ENCODE measurements at regions not wholly inside any gene's neighbourhood (a gene's known extent, or its start where the extent isn't known, plus 50 kb on each side); places are given as distances from the start of the nearest gene placed in this dataset.

DNA sequence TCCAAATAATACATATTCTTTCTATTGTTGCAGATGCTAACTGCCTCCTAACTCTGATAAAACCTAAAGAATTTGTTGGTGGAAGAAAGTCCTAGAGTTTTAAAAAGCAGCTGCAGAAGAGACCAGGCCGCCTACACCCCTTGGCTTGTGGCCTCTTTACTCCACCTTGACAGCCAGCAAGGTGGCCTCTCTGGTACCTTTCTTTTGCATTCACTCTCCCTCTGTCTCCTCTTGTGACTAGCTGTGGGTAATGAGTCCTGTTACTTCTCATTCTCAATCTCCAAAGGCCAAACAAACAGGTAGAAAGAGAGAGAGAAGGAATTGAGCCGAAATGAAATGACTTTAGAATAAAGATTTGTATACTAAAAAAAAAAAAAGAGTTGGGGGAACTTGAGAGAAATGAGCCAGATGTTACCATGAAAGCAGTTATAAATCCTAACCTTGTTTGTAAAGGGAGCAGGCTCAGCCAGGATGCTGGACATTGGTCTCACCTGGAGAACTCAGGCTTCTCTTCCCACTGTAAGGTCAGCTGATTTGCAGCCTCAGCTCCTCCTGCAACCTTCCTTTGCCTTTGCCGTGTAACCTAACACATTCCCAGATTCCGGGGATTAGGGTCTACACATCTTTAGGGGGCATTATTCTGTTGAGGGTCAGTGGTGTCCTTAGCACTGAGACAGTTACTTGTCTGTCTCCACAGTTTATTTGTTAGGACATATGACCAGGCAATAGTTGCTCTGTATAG lies 164.1 kb upstream of the IRF2BP2 start:
- no peak overlapping the region for H3K27ac ChIP-seq (ENCODE audit: extremely low read length, insufficient read depth, low read length)
- POLR2A ChIA-PET: interaction anchor here (0.7 to 9.3 kb wide), 3 partner anchors 50 to 164 kb away, joined by 3 to 84 read pairs (median 3); partner anchors contain the start of gene IRF2BP2
- CTCF ChIA-PET (ENCODE audit: low intra/inter-chr PET ratio, low total read pairs): no interaction called here

More for the DNA sequence above, 164.1 kb upstream of the IRF2BP2 start:
- no peak overlapping the region for H3K9ac ChIP-seq (ENCODE audit: insufficient read depth, low read depth, low read length)
- in situ Hi-C loops (cut with HindIII; ENCODE audit: extremely low pct_ligation_motif_present, low pct_unique_long_range_greater_than_20kb): loop anchor here (5.0 kb wide), 1 partner anchor 68 kb away; no protein-coding TSS in a partner anchor
- TF ChIP-seq, protein P1, sequence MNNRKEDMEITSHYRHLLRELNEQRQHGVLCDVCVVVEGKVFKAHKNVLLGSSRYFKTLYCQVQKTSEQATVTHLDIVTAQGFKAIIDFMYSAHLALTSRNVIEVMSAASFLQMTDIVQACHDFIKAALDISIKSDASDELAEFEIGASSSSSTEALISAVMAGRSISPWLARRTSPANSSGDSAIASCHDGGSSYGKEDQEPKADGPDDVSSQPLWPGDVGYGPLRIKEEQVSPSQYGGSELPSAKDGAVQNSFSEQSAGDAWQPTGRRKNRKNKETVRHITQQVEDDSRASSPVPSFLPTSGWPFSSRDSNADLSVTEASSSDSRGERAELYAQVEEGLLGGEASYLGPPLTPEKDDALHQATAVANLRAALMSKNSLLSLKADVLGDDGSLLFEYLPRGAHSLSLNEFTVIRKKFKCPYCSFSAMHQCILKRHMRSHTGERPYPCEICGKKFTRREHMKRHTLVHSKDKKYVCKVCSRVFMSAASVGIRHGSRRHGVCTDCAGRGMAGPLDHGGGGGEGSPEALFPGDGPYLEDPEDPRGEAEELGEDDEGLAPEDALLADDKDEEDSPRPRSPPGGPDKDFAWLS (CRISPR knock-in tag; IDR thresholded peaks at IDR 0.05; ENCODE audit: borderline replicate concordance): no peak
- peak; percentile 67; the same call in 1 of the 2 replicates for TF ChIP-seq ZNF7 (CRISPR knock-in tag; IDR thresholded peaks at IDR 0.05)
- TF ChIP-seq, protein P2, sequence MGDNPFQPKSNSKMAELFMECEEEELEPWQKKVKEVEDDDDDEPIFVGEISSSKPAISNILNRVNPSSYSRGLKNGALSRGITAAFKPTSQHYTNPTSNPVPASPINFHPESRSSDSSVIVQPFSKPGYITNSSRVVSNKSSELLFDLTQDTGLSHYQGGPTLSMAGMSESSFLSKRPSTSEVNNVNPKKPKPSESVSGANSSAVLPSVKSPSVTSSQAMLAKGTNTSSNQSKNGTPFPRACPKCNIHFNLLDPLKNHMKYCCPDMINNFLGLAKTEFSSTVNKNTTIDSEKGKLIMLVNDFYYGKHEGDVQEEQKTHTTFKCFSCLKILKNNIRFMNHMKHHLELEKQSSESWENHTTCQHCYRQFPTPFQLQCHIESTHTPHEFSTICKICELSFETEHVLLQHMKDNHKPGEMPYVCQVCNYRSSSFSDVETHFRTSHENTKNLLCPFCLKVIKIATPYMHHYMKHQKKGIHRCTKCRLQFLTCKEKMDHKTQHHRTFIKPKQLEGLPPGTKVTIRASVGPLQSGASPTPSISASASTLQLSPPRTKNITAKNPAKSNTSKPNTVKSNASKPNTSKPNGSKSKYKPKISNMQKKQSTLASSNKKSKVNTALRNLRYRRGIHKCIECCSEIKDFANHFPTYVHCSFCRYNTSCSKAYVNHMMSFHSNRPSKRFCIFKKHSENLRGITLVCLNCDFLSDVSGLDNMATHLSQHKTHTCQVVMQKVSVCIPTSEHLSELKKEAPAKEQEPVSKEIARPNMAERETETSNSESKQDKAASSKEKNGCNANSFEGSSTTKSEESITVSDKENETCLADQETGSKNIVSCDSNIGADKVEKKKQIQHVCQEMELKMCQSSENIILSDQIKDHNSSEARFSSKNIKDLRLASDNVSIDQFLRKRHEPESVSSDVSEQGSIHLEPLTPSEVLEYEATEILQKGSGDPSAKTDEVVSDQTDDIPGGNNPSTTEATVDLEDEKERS (CRISPR knock-in tag; IDR thresholded peaks at IDR 0.05): 0 out of 2 replicates have a peak, but pooled peaks have one; percentile 48
- no TSS peak for BruUV-seq (replicated peaks)
- no peak overlapping the region for H3K4me3 ChIP-seq (replicated peaks in 1 of 3; ENCODE audit: insufficient read depth in 1 of 3, low read depth in 2 of 3, low read length in 3 of 3)
- H3K9me3 ChIP-seq (ENCODE audit: low read length): no peaks in the 10 kb centered on the region
- intact Hi-C loops (cut with micrococcal nuclease; ENCODE audit: unreplicated experiment): loop anchor here (2.0 to 5.0 kb wide), 2 partner anchors 103 to 161 kb away; no protein-coding TSS in a partner anchor
- no peaks in the 10 kb centered on the region for H3K79me2 ChIP-seq (ENCODE audit: insufficient read depth, low read length)
- H3K27me3 ChIP-seq (ENCODE audit: control insufficient read depth in 1 of 2, insufficient read depth in 2 of 2, low read length in 2 of 2): peaks cover 0 to 17% of the 10 kb centered on the region in 2 experiments; a peak in 3 of 5 replicates
- ATAC-seq (no peak), DNase-seq (ENCODE audit: low spot score) (no peak), FAIRE-seq (no peak)
- no peak overlapping the region for H3K4me2 ChIP-seq (ENCODE audit: low read depth, low read length)
- H2AFZ ChIP-seq (ENCODE audit: low read length): no peak overlapping the region
- H4K20me1 ChIP-seq (ENCODE audit: insufficient read depth, low read length): no peaks in the 10 kb centered on the region
- H3K36me3 ChIP-seq (replicated peaks in 1 of 2; ENCODE audit: control insufficient read depth in 1 of 2, insufficient read depth in 2 of 2, low read length in 2 of 2): no peaks in the 10 kb centered on the region
- WGBS (ENCODE audit: low lambda C conversion rate): 90% methylated on average over 4 of the region's 4 CpGs
- peaks cover 53% of the 10 kb centered on the region for H3K4me1 ChIP-seq (ENCODE audit: insufficient read depth, low read length)
